SK-N-MC (cell line): ENCODE measurements at regions not wholly inside any gene's neighbourhood (a gene's known extent, or its start where the extent isn't known, plus 50 kb on each side); places are given as distances from the start of the nearest gene placed in this dataset.

Experiments used
- DNase-seq: peaks from one replicate; pipeline ENCODE4 v3.0.0-alpha.2; 2011; ENCODE audit warnings: low read depth, low spot score
- H3K27ac ChIP-seq: fragments of 200-600 bp; sonication (generic); 2 replicates; pipeline ENCODE4 v1.5.1; 2016; ENCODE audit warnings: mixed run types
- H3K36me3 ChIP-seq: fragments of 200-600 bp; sonication (generic); 2 replicates; pipeline ENCODE4 v1.6.1; 2017; ENCODE audit warnings: antibody characterized with exemption, low read length, mixed read lengths; ENCODE audit not compliant: insufficient read depth
- H3K4me3 ChIP-seq: fragments of 200-600 bp; sonication (generic); 2 replicates; pipeline ENCODE4 v1.5.1; 2016
- H3K9ac ChIP-seq: fragments of 200-600 bp; sonication (generic); 2 replicates; pipeline ENCODE4 v1.8.0; 2017; ENCODE audit warnings: mixed run types, mixed read lengths; ENCODE audit not compliant: insufficient read length
- H3K9me3 ChIP-seq: fragments of 200-600 bp; sonication (generic); 2 replicates; pipeline ENCODE4 v1.6.1; 2017; ENCODE audit warnings: low read depth, mild to moderate bottlenecking, antibody characterized with exemption, low read length, moderate library complexity, mixed read lengths
- EZH2 ChIP-seq: fragments of 200-600 bp; sonication (generic); IDR thresholded peaks from one replicate; pipeline ENCODE4 v1.6.1; 2017; ENCODE audit warnings: antibody characterized with exemption
- FOXP2 ChIP-seq: optimal IDR thresholded peaks from 2 replicates; pipeline ENCODE3; 2011; ENCODE audit warnings: mild to moderate bottlenecking, moderate library complexity; ENCODE audit not compliant: insufficient read depth; ENCODE audit errors: extremely low read length, control extremely low read depth
- POLR2AphosphoS5 ChIP-seq: IDR thresholded peaks from 2 replicates; pipeline ENCODE4 v1.6.1; 2012; ENCODE audit warnings: mild to moderate bottlenecking, low read depth, low read length, borderline replicate concordance

DNA sequence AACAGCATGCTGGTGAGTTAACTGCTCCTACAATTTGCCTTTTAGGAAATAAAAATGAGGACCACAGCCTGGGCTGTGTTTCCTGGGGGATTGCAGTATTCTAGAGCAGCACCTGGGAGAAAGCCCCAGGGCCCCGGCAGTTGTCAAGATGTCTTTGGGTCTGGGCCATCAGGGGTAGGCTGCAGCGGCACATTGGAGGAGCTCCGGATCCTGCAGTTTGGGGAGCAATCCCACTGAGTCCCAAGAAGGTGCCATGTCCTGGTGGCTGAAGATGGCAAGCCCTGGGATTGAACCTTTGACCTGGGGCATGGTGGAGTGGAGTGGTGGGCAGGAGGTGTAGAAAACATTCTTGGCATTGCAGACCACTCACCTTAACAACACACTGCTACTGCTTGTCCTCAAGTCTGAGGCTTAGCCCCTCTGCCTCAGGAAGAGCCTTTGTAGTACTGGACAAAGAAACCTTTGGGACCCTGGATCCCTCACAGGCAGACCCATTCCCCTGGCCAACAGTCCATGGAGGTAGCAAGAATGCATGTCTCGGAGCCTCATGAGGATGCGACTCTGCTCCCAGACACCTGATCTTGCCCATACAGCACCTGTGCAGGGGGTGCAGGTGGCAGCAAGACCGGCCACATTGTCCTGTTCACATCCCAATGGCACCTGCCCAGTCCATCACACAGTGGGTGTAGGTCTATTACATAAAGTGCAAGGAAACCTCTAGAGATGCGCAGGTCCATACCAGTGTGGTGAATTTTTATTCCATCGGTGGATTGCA lies 159.1 kb upstream of the IRX2 start:
- no peak for DNase-seq
- no peaks in the 10 kb centered on the region for H3K36me3 ChIP-seq
- no peak overlapping the region for H3K9ac ChIP-seq
- H3K4me3 ChIP-seq: no peak overlapping the region
- no peaks in the 10 kb centered on the region for H3K9me3 ChIP-seq
- no peak for TF ChIP-seq EZH2
- no peak for TF ChIP-seq POLR2AphosphoS5
- no peak for TF ChIP-seq FOXP2
- H3K27ac ChIP-seq: no peak overlapping the region

DNA sequence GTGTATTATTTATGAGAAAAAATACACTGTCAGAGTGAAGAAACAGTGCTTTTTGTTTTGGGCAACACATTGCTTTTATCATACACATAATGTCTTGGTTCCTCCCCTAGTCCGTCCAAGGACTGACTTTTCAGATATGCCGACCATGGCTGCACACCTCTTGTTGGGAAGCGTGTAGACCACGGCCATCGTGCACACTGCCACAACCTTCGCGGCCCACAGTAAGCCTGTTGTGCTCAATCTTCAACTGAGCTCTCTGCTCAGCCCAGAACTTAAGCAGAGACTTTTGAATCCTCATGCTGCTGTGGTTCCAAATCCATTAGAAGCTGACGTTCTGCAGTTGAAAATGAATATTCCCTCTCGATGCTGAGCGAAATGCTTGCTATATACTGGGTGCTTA lies 157.6 kb upstream of the IRX2 start:
- no peaks in the 10 kb centered on the region for H3K36me3 ChIP-seq
- no peak overlapping the region for H3K9ac ChIP-seq
- TF ChIP-seq POLR2AphosphoS5: no peak
- no peak for TF ChIP-seq FOXP2
- TF ChIP-seq EZH2: no peak
- no peak overlapping the region for H3K4me3 ChIP-seq
- no peak for DNase-seq
- H3K9me3 ChIP-seq: no peaks in the 10 kb centered on the region
- H3K27ac ChIP-seq: no peak overlapping the region

DNA sequence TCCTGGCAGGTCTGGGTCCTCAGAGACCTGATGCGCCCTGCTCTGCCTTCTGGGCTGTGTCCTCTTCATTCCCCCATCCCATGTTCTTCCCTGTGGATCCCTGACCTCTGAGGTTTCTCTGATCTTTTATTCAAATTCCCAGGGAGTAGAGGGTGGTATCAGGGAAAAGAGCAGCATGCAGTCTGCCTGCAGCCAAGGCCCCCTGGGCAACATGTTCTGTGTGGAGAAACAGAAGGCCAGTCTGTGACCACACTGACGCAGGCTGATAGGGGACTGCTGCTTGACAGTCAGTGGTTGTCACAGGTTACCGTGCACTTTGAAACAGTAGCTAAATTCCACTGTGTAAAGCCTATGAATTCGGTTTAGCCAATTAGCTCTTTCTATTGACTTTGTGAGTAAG lies 156.6 kb upstream of the IRX2 start:
- DNase-seq: no peak
- H3K9ac ChIP-seq: no peak overlapping the region
- no peaks in the 10 kb centered on the region for H3K36me3 ChIP-seq
- H3K9me3 ChIP-seq: no peaks in the 10 kb centered on the region
- no peak for TF ChIP-seq POLR2AphosphoS5
- no peak for TF ChIP-seq EZH2
- TF ChIP-seq FOXP2: no peak
- no peak overlapping the region for H3K27ac ChIP-seq
- no peak overlapping the region for H3K4me3 ChIP-seq

DNA sequence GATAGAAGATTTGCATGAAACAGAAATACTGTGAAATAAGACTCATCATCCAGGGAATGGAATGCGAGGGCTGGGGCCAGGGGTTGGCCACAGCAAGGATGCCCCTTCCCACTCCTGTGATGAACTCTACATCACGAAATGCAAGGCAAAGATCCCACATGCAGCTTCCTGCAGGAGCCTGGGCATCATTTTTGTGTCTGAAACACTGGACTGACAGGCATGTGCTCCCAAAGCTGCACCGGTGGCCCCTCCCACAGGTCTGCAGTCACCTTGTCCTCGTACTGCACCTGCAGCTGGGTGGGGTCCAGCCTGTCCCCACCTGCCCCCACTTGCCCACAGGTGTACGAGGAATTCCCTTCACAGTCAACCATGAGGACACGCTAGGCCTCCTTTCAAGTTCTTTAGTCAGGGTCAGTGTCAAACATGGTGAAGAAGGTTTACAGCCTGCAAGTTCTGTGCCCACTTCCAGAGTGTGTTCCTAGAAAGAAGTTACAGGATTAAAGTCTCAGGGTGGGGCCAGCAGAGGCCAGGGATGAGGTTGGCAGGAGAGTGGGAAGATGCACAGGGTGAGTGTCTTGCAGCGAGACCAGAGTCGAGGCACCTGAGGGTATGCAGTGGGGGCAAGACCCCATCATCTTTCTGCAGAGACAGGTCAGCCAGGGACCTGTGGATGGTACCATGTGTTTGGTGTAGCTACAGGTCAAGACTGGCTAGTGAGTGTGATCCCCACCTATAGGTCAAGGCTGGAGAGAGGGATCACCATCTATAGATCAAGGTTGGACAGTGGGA lies 155.0 kb upstream of the IRX2 start:
- H3K4me3 ChIP-seq: no peak overlapping the region
- TF ChIP-seq EZH2: no peak
- no peak for TF ChIP-seq POLR2AphosphoS5
- TF ChIP-seq FOXP2: no peak
- no peaks in the 10 kb centered on the region for H3K9me3 ChIP-seq
- no peak for DNase-seq
- H3K9ac ChIP-seq: no peak overlapping the region
- H3K27ac ChIP-seq: no peak overlapping the region
- H3K36me3 ChIP-seq: no peaks in the 10 kb centered on the region

DNA sequence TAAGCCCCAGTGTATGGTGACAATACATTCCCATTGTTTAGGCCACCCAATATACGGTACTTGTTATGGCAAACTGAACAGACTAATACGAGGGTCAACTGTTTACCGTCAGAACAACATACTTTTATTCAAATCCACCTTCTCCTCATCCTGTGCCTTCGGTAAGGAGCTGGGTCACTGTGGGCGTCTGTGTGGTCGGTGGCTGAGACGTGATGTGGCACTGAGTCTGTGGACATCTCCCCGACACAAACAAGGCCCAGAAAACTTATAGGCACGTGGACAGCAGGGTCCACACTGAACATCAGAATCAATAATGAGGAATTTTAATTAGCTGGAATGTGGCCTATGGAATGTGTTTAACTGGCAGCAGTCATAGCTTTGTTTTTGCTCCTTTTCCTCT lies 154.3 kb upstream of the IRX2 start:
- TF ChIP-seq FOXP2 (no peak), POLR2AphosphoS5 (no peak), EZH2 (no peak)
- no peak for DNase-seq

DNA sequence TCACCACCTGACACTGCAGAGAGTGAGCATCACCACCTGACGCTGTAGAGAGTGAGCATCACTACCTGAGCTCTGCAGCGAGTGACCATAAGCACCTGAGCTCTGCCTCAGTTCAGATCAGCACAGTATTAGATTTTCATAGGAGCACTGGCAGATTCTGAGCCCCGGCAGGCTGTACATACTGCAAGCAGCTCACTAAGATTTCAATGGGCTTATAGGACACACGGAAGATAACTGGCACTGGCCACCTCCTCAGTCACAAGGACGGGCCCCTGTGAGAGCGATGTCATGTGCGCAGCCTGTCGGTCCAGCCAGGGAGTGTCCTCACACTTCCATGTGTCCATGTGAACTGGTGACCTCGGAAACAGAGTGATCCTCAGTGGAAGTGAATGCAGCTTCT lies 153.5 kb upstream of the IRX2 start:
- H3K9ac ChIP-seq: no peak overlapping the region
- H3K27ac ChIP-seq: no peak overlapping the region
- no peaks in the 10 kb centered on the region for H3K36me3 ChIP-seq
- TF ChIP-seq POLR2AphosphoS5: no peak
- TF ChIP-seq FOXP2: no peak
- TF ChIP-seq EZH2: no peak
- H3K9me3 ChIP-seq: no peaks in the 10 kb centered on the region
- no peak for DNase-seq
- H3K4me3 ChIP-seq: no peak overlapping the region

More for the DNA sequence above, 154.3 kb upstream of the IRX2 start:
- Histone ChIP-seq H3K4me3 (no peak overlapping the region), H3K36me3 (no peaks in the 10 kb centered on the region), H3K9ac (no peak overlapping the region), H3K27ac (no peak overlapping the region), H3K9me3 (no peaks in the 10 kb centered on the region)

DNA sequence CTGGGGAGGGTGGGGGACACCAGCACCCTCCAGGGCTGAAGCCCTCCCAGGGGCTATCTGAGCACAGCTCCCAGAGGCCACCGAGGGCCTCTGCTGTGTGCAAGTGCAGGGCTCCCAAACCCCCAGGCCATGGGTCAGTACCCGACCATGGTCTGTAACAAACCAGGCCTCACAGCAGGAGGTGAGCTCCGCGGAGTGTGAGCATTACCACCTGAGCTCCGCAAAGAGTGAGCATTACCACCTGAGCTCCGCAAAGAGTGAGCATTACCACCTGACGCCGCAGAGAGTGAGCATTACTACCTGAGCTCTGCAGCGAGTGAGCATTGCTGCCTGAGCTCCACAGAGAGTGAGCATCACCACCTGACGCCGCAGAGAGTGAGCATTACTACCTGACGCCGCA lies 152.9 kb upstream of the IRX2 start:
- Histone ChIP-seq H3K27ac (no peak overlapping the region), H3K4me3 (no peak overlapping the region), H3K36me3 (no peaks in the 10 kb centered on the region), H3K9ac (no peak overlapping the region), H3K9me3 (no peaks in the 10 kb centered on the region)
- no peak for DNase-seq
- TF ChIP-seq POLR2AphosphoS5 (no peak), EZH2 (no peak), FOXP2 (no peak)
